NCI-H2029 (cell line): ENCODE measurements at regions not wholly inside any gene's neighbourhood (a gene's known extent, or its start where the extent isn't known, plus 50 kb on each side); places are given as distances from the start of the nearest gene placed in this dataset.
A peak's percentile ranks its signal among the peaks of the same experiment; 100 is the strongest.

ENCODE experiments used
- DNase-seq: peaks from one replicate; lab custom pipeline; 2025; lab: John Stamatoyannopoulos, UW

GRCh38 chr10:107831772-107832171, 667.3 kb upstream of the SORCS1 start:
- no peak for DNase-seq

GRCh38 chr10:107829161-107829560, 664.7 kb upstream of the SORCS1 start:
- no peak for DNase-seq

GRCh38 chr10:107826171-107826570, 661.7 kb upstream of the SORCS1 start:
- DNase-seq, result no peak

- peak; percentile 33 for DNase-seq
Measured at GRCh38 chr10:107814865-107815487, 650.5 kb upstream of the SORCS1 start.

GRCh38 chr10:107813451-107814162, 649.1 kb upstream of the SORCS1 start:
- DNase-seq, result no peak

GRCh38 chr10:107809889-107810288, 645.4 kb upstream of the SORCS1 start:
- DNase-seq, result no peak

- DNase-seq, result no peak
Measured at GRCh38 chr10:107807836-107808235, 643.3 kb upstream of the SORCS1 start.

- DNase-seq, result no peak
Measured at GRCh38 chr10:107806026-107806425, 641.5 kb upstream of the SORCS1 start.

- DNase-seq, result no peak
Measured at GRCh38 chr10:107803546-107803945, 639.0 kb upstream of the SORCS1 start.

- no peak for DNase-seq
Measured at GRCh38 chr10:107800061-107800460, 635.6 kb upstream of the SORCS1 start.

GRCh38 chr10:107790271-107790670, 625.8 kb upstream of the SORCS1 start:
- DNase-seq, result no peak

GRCh38 chr10:107771066-107771465, 606.6 kb upstream of the SORCS1 start:
- no peak for DNase-seq

- DNase-seq, result no peak
Measured at GRCh38 chr10:107767185-107767584, 602.7 kb upstream of the SORCS1 start.

GRCh38 chr10:107754814-107755213, 590.3 kb upstream of the SORCS1 start:
- DNase-seq, result no peak

GRCh38 chr10:107749235-107749634, 584.7 kb upstream of the SORCS1 start:
- no peak for DNase-seq

- no peak for DNase-seq
Measured at GRCh38 chr10:107747851-107748250, 583.3 kb upstream of the SORCS1 start.

- no peak for DNase-seq
Measured at GRCh38 chr10:107741971-107742370, 577.5 kb upstream of the SORCS1 start.

- no peak for DNase-seq
Measured at GRCh38 chr10:107740962-107741690, 576.6 kb upstream of the SORCS1 start.

- no peak for DNase-seq
Measured at GRCh38 chr10:107739951-107740350, 575.4 kb upstream of the SORCS1 start.

GRCh38 chr10:107733328-107734130, 569.0 kb upstream of the SORCS1 start:
- DNase-seq, result no peak

- DNase-seq, result no peak
Measured at GRCh38 chr10:107732045-107732444, 567.5 kb upstream of the SORCS1 start.

- DNase-seq, result no peak
Measured at GRCh38 chr10:107728807-107729206, 564.3 kb upstream of the SORCS1 start.
